HUES6 (cell line): ENCODE measurements at regions not wholly inside any gene's neighbourhood (a gene's known extent, or its start where the extent isn't known, plus 50 kb on each side); places are given as distances from the start of the nearest gene placed in this dataset.

ENCODE experiments used
- H3K27ac ChIP-seq: 2 replicates; pipeline ENCODE4 v1.7.0; 2013; ENCODE audit warnings: low read depth, mild to moderate bottlenecking, low read length, inconsistent platforms
- H3K27me3 ChIP-seq: 2 replicates; pipeline ENCODE4 v1.6.1; 2013; ENCODE audit warnings: low read length; ENCODE audit not compliant: control insufficient read depth, insufficient read depth
- H3K36me3 ChIP-seq: 2 replicates; pipeline ENCODE4 v1.6.1; 2013; ENCODE audit warnings: low read length; ENCODE audit not compliant: control insufficient read depth, insufficient read depth
- H3K4me1 ChIP-seq: 2 replicates; pipeline ENCODE4 v1.6.1; 2013; ENCODE audit warnings: low read length; ENCODE audit not compliant: control insufficient read depth, insufficient read depth
- H3K4me3 ChIP-seq: 2 replicates; pipeline ENCODE4 v1.5.1; 2013; ENCODE audit warnings: low read depth, low read length
- H3K9ac ChIP-seq: one replicate; pipeline ENCODE4 v1.6.1; 2013; ENCODE audit warnings: mild to moderate bottlenecking, low read length
- H3K9me3 ChIP-seq: 2 replicates; pipeline ENCODE4 v1.6.1; 2013; ENCODE audit warnings: low read depth, low read length; ENCODE audit not compliant: control insufficient read depth, insufficient read depth

DNA sequence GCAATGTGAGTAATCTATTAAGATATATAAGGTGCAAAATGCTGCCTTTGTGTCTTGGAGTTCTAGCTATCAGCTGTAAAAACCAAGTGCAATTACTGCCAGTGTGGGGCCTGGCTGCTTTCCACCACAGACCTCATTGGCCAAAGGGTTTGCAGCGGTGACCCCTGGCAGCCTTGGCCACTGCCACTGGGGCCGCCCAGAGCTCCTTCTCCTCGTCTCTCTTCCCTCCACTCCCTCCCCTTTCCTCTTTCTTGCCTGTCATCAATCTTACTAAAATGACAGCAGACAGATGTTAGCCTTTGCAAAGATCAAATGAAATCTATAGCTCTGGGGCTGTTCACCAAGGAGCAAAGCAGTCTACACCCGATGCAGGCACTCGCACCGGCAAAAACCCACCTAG is 986.3 kb downstream of the BCL11A start:
- no peaks in the 10 kb centered on the region for H3K4me1 ChIP-seq
- H3K36me3 ChIP-seq: no peaks in the 10 kb centered on the region
- H3K4me3 ChIP-seq: no peak overlapping the region
- no peak overlapping the region for H3K9ac ChIP-seq
- no peaks in the 10 kb centered on the region for H3K9me3 ChIP-seq
- no peaks in the 10 kb centered on the region for H3K27me3 ChIP-seq
- no peak overlapping the region for H3K27ac ChIP-seq

DNA sequence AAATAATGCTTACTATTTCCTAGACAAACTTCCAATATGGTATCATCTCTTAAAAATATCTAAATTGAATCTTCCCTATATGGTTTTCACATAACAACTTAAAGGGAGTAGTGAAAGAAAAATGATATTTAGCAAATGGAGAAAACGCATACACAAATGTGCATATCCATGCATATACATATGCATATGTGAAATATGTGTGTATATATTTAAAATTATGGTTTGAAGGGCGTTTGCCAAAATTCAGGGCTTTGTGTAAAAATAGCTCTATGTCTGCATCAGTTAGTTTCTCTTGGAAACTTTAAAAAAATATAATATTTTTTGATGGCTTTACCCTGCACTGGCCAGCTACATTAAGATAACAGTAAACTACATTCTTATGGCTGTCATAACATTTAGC is 986.7 kb downstream of the BCL11A start:
- Histone ChIP-seq H3K36me3 (no peaks in the 10 kb centered on the region), H3K27me3 (no peaks in the 10 kb centered on the region), H3K4me1 (no peaks in the 10 kb centered on the region; the same call in 1 of the 2 replicates)

DNA sequence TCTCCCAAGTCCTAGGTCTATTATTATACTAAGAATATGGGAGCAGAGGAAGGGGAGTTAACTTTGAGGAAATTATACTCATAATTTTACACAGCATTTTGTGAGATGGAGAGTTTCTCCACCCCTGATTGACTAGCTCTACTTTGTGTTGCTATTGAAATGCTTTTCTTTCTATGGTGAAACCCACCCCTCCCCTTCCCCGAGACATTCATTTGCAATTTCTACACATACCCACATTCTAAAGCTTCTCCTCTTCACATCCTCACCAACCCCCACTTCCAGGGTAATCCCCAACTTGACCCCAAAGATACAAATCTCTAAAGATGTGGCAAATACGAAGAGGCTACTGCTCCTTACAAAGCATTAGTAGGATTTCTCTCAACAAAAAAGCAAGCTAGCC is 992.2 kb downstream of the BCL11A start:
- Histone ChIP-seq H3K4me3 (no peak overlapping the region), H3K27me3 (no peaks in the 10 kb centered on the region), H3K9ac (no peak overlapping the region), H3K27ac (no peak overlapping the region), H3K4me1 (peaks cover 7% of the 10 kb centered on the region; the same call in 1 of the 2 replicates), H3K36me3 (no peaks in the 10 kb centered on the region), H3K9me3 (no peaks in the 10 kb centered on the region)

More for the DNA sequence above, 986.7 kb downstream of the BCL11A start:
- H3K27ac ChIP-seq: no peak overlapping the region
- H3K4me3 ChIP-seq: no peak overlapping the region
- H3K9me3 ChIP-seq: no peaks in the 10 kb centered on the region
- no peak overlapping the region for H3K9ac ChIP-seq

DNA sequence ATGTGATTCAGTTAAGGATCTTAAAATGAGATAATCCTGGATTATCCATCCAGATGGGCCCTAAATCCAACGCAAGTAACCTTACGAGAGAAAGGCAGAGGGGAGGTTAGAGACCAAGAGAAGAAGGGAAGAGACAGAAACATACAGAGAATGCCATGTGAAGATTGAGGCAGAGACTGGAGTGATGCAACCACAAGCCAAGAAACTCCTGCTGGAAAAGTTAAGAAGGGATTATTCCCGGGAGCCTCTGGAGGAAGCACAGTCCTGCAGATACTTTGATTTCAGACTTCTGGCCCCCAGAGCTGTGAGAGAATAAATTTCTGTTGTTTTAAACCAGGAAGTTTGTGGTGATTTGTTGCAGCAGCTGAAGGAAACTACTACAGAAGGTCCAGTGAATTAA is 992.7 kb downstream of the BCL11A start:
- H3K27ac ChIP-seq: no peak overlapping the region
- H3K36me3 ChIP-seq: no peaks in the 10 kb centered on the region
- H3K27me3 ChIP-seq: no peaks in the 10 kb centered on the region
- H3K9ac ChIP-seq: no peak overlapping the region
- H3K4me3 ChIP-seq: no peak overlapping the region
- H3K9me3 ChIP-seq: no peaks in the 10 kb centered on the region
- H3K4me1 ChIP-seq: peaks cover 7% of the 10 kb centered on the region; the same call in 1 of the 2 replicates

DNA sequence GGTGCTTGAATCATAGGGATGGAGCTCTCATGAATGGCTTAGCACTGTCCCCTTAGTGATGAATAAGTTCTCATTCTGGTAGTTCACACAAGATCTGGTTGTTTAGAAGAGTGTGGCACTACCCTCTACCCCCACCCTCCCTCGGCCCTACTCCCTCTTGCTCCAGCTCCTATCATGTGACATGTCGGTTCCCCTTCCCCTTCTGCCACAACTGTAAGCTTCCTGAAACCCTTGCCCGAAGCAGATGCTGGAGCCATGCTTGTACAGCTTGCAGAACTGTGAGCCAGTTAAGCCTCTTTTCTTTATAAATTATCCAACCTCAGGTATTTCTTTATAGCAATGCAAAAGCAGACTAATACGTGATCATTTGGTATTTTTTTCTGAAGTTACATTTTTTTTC is 1012.6 kb downstream of the BCL11A start:
- no peaks in the 10 kb centered on the region for H3K27me3 ChIP-seq
- H3K36me3 ChIP-seq: no peaks in the 10 kb centered on the region
- H3K27ac ChIP-seq: no peak overlapping the region
- no peak overlapping the region for H3K4me3 ChIP-seq
- H3K4me1 ChIP-seq: no peaks in the 10 kb centered on the region
- no peaks in the 10 kb centered on the region for H3K9me3 ChIP-seq
- H3K9ac ChIP-seq: no peak overlapping the region

DNA sequence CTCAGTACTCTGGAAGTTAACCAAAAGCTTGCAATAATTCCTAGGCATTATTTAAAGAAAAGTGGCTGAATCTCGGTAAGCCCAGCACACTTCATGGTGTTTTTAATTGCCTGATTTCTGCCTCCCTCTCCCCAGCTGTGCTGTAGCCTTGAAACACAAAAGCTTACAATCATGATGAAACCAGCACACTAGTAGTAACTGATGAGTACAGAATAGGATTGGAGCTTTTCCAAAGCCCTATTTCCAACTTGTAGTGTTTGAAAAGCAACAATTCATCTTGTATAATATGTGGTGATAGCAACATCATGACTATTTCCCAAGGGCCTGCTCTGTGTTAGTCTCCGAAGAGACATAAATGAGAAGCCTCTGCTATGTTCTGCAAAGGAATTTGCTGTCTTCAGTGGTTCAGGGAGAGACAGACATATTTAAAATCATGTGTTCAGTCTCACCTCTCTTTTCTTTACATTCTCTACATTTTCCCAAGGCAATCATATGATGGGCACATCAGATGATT is 1015.0 kb downstream of the BCL11A start:
- Histone ChIP-seq H3K9me3 (no peaks in the 10 kb centered on the region), H3K36me3 (no peaks in the 10 kb centered on the region), H3K4me3 (no peak overlapping the region), H3K4me1 (no peaks in the 10 kb centered on the region), H3K27me3 (no peaks in the 10 kb centered on the region), H3K9ac (no peak overlapping the region), H3K27ac (no peak overlapping the region)

DNA sequence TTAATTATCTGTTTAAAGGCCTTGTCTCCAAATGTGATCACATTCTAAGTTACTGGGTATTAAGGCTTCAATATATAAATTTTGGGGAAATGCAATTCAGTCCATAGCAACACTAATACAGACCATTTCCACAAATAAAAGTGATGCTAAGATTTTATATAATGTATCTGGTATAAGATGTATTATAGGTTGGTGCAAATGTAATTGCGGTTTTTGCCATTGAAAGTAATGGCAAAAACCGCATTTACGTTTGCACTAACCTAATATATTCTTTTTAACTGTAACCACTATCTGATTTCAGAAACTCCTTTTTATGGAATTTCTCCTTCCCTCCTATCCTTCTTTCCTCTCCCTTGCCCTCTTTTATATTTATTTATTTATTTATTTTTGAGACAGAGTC is 1020.6 kb downstream of the BCL11A start:
- Histone ChIP-seq H3K36me3 (no peaks in the 10 kb centered on the region), H3K4me3 (no peak overlapping the region), H3K9ac (no peak overlapping the region), H3K27me3 (no peaks in the 10 kb centered on the region), H3K27ac (no peak overlapping the region), H3K4me1 (no peaks in the 10 kb centered on the region), H3K9me3 (no peaks in the 10 kb centered on the region)

DNA sequence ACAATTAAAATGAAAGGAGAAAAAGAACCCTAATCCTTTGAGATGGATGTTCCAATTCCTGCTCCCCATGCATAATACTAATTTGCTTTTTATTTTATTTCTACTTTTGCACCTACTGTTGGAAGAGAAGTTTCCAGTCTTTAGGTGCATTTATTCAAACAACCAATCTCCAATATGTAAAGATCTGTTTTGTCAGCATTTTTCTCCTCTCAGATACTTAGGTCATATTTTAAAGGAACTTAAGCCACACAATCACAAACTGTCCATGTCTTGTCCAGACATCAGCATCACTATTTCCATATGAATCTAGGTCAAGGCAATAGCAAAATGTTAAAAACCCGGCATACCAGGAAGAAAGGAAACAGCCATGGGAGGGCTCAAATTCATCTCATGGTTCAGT is 1023.2 kb downstream of the BCL11A start:
- no peaks in the 10 kb centered on the region for H3K4me1 ChIP-seq

DNA sequence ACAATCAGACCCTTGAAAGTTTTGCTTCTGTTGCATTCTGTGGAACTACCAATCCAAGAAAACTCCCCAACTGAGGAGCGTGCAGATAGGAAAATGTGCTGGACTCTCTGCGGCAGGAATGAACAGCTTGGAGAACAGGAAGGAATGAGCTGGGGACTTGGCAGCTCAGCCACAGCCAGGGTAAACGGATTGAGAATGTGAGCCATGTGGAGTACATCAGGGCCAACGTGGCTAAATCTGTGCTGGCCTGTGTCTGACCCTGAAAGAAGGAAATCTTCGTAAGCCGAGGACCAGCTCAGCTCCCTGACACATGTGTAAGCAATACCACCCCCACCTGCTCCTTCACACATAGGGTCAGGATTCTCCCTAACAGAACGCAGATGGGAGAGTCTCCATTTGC is 1023.7 kb downstream of the BCL11A start:
- Histone ChIP-seq H3K27ac (no peak overlapping the region), H3K4me1 (no peaks in the 10 kb centered on the region), H3K36me3 (no peaks in the 10 kb centered on the region), H3K27me3 (no peaks in the 10 kb centered on the region), H3K9me3 (no peaks in the 10 kb centered on the region), H3K9ac (no peak overlapping the region), H3K4me3 (no peak overlapping the region)

More for the DNA sequence above, 1023.2 kb downstream of the BCL11A start:
- H3K27ac ChIP-seq: no peak overlapping the region
- no peak overlapping the region for H3K4me3 ChIP-seq
- no peaks in the 10 kb centered on the region for H3K27me3 ChIP-seq
- H3K9me3 ChIP-seq: no peaks in the 10 kb centered on the region
- H3K9ac ChIP-seq: no peak overlapping the region
- H3K36me3 ChIP-seq: no peaks in the 10 kb centered on the region

DNA sequence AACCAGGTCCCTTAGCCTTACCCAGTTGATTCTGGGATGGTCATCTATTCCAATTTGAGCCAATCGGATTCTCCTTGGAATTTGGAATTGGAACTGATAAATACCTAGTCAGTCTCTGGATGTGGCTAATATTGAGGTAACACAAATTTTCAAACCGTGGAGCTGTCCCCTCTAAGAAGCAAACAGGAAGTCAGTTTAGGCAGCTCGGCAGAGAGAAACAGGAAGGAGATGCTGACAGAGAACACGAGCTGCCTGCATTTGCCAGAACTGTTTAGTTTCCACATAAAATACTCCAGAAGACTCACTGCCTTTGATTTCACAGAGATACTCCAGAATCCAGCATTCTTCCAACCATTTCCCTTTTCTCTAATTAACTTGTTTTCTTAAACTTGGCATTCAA is 1024.9 kb downstream of the BCL11A start:
- H3K27ac ChIP-seq: no peak overlapping the region
- H3K9ac ChIP-seq: no peak overlapping the region
- H3K4me3 ChIP-seq: no peak overlapping the region
- H3K36me3 ChIP-seq: no peaks in the 10 kb centered on the region
- no peaks in the 10 kb centered on the region for H3K9me3 ChIP-seq
- H3K27me3 ChIP-seq: no peaks in the 10 kb centered on the region
- no peaks in the 10 kb centered on the region for H3K4me1 ChIP-seq

DNA sequence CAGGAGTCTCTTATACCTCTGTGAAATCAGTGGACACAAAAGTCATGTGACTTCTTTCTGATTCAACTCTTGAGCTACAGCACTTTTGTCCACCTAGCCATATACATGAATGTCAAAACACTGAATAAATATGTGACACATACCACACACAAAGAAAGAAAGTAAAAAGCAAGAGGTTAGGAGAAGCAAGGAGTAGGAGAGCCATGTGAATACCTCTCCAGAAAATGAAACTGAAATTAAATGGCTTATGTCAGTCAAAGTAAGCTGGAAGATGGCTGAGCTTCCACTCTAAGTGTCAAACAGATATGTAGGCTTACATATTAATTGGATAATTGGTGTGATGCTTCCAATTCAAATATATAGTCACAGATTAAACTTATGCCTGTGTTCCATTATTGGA is 1050.5 kb downstream of the BCL11A start:
- no peak overlapping the region for H3K9ac ChIP-seq
- H3K36me3 ChIP-seq: no peaks in the 10 kb centered on the region
- H3K27ac ChIP-seq: no peak overlapping the region
- H3K9me3 ChIP-seq: peaks cover 3% of the 10 kb centered on the region; the same call in 1 of the 2 replicates
- no peaks in the 10 kb centered on the region for H3K27me3 ChIP-seq
- no peak overlapping the region for H3K4me3 ChIP-seq
- H3K4me1 ChIP-seq: no peaks in the 10 kb centered on the region

DNA sequence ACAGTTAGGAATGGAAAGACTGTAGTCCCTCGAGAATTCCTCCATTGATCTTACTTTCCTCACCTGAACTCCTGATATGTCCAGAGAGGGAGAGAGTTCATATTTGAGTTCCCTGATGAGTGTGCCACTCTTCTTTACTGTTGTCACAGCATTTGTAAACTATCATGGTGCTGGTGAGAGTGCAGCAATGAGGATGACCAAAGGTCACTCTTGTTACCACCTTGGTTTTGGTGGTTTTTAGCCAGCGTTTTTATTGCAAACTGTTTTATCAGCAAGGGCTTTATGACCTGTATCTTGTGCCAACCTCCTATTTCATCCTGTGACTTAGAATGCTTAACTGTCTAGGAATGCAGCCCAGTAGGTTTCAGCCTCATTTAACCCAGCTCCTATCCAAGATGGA is 1062.5 kb downstream of the BCL11A start:
- Histone ChIP-seq H3K27me3 (no peaks in the 10 kb centered on the region), H3K27ac (no peak overlapping the region), H3K36me3 (no peaks in the 10 kb centered on the region), H3K9ac (no peak overlapping the region), H3K9me3 (peaks cover 5% of the 10 kb centered on the region), H3K4me3 (no peak overlapping the region), H3K4me1 (no peaks in the 10 kb centered on the region)
